SK-N-SH treated with all-trans-retinoic acid at 6 μM for 48 hours (cell line): ENCODE measurements at regions not wholly inside any gene's neighbourhood (a gene's known extent, or its start where the extent isn't known, plus 50 kb on each side); places are given as distances from the start of the nearest gene placed in this dataset.

ENCODE experiments used
- CREB5 ChIP-seq: fragments of 250-450 bp; sonication (Bioruptor Pico); IDR thresholded peaks from 2 replicates; pipeline ENCODE4 v1.5.1; 2020; ENCODE audit warnings: low read depth, mild to moderate bottlenecking, moderate library complexity
- CSDC2 ChIP-seq: fragments of 250-450 bp; sonication (Bioruptor Pico); IDR thresholded peaks from 2 replicates; pipeline ENCODE4 v1.5.0; 2020; ENCODE audit warnings: mild to moderate bottlenecking, moderate library complexity
- OSR1 ChIP-seq: fragments of 250-450 bp; sonication (Bioruptor Pico); IDR thresholded peaks from 2 replicates; pipeline ENCODE4 v1.8.0; 2022; ENCODE audit warnings: moderate library complexity, mild to moderate bottlenecking, inconsistent platforms
- PATZ1 ChIP-seq: fragments of 250-450 bp; sonication (Bioruptor Pico); IDR thresholded peaks from 2 replicates; pipeline ENCODE4 v1.8.0; 2020; ENCODE audit warnings: mild to moderate bottlenecking, moderate library complexity, borderline replicate concordance
- POU6F1 ChIP-seq: fragments of 250-450 bp; sonication (Bioruptor Pico); IDR thresholded peaks from 2 replicates; pipeline ENCODE4 v1.8.0; 2021; ENCODE audit warnings: low read depth, mild to moderate bottlenecking, moderate library complexity, borderline replicate concordance
- SNAI2 ChIP-seq: fragments of 250-450 bp; sonication (Bioruptor Pico); IDR thresholded peaks from 2 replicates; pipeline ENCODE4 v1.5.0; 2020; ENCODE audit warnings: mild to moderate bottlenecking, moderate library complexity
- TOX ChIP-seq: fragments of 250-450 bp; sonication (Bioruptor Pico); IDR thresholded peaks from 2 replicates; pipeline ENCODE4 v1.8.0; 2021; ENCODE audit warnings: mild to moderate bottlenecking, moderate library complexity, borderline replicate concordance
- ZFP30 ChIP-seq: fragments of 450-650 bp; formaldehyde crosslinking; IDR thresholded peaks from 2 replicates; pipeline ENCODE4 v1.5.0; 2022; ENCODE audit warnings: mild to moderate bottlenecking, moderate library complexity
- ZNF565 ChIP-seq: fragments of 450-650 bp; formaldehyde crosslinking; conservative IDR thresholded peaks from 2 replicates; pipeline ENCODE4 v1.5.0; 2020; ENCODE audit warnings: low read depth, mild to moderate bottlenecking, moderate library complexity
- ZNF70 ChIP-seq: fragments of 450-650 bp; formaldehyde crosslinking; IDR thresholded peaks from 2 replicates; pipeline ENCODE4 v1.5.0; 2020; ENCODE audit warnings: mild to moderate bottlenecking, moderate library complexity
- ZNF8 ChIP-seq: fragments of 450-650 bp; formaldehyde crosslinking; IDR thresholded peaks from 2 replicates; pipeline ENCODE4 v1.5.0; 2020; ENCODE audit warnings: mild to moderate bottlenecking, moderate library complexity

- TF ChIP-seq ZNF8 (CRISPR knock-in tag) (no peak), ZNF565 (CRISPR knock-in tag) (no peak), CSDC2 (no peak), SNAI2 (CRISPR knock-in tag) (no peak), OSR1 (no peak), ZNF70 (CRISPR knock-in tag) (no peak), TOX (no peak), PATZ1 (CRISPR knock-in tag) (no peak), CREB5 (CRISPR knock-in tag) (no peak), ZFP30 (CRISPR knock-in tag) (no peak), POU6F1 (CRISPR knock-in tag) (no peak)
Observed at GRCh38 chr14:34348592-34348991, 113.4 kb downstream of the SPTSSA start.
